Tibial nerve (tissue), 4 donors: ENCODE measurements at regions not wholly inside any gene's neighbourhood (a gene's known extent, or its start where the extent isn't known, plus 50 kb on each side); places are given as distances from the start of the nearest gene placed in this dataset.

Experiments
- CTCF ChIP-seq, 5 experiments: fragments of 200-600 bp in 3 of 5; fragments of 450-650 bp in 2 of 5; sonication (generic) in 3 of 5; IDR thresholded peaks; one replicate each; pipeline ENCODE4 v1.5.1; 2016 to 2019; ENCODE audit warnings: antibody characterized with exemption in 5 of 5, mild to moderate bottlenecking in 3 of 5, moderate library complexity in 2 of 5
- EP300 ChIP-seq, 2 donors: sonication (generic); formaldehyde crosslinking; IDR thresholded peaks; one replicate each; pipeline ENCODE4 v1.6.1; 2017; ENCODE audit warnings: antibody characterized with exemption in 2 of 2, mild to moderate bottlenecking in 1 of 2
- POLR2A ChIP-seq, 2 donors: fragments of 450-650 bp; IDR thresholded peaks; one replicate each; pipeline ENCODE4 v1.6.1; 2017; ENCODE audit warnings: antibody characterized with exemption in 2 of 2, mild to moderate bottlenecking in 2 of 2, moderate library complexity in 2 of 2

- TF ChIP-seq CTCF (IDR thresholded peaks at IDR 0.05) (no peak), POLR2A (IDR thresholded peaks at IDR 0.05) (no peak), EP300 (IDR thresholded peaks at IDR 0.05) (no peak)
These were observed 77.2 kb downstream of the UNC5CL start for GRCh38 chr6:40961831-40962230.
